H9 (cell line): ENCODE measurements at regions not wholly inside any gene's neighbourhood (a gene's known extent, or its start where the extent isn't known, plus 50 kb on each side); places are given as distances from the start of the nearest gene placed in this dataset.

Experiments
- DNase-seq: peaks from one replicate; pipeline ENCODE4 v3.0.0-alpha.2; 2017
- H2AFZ ChIP-seq: one replicate; pipeline ENCODE4 v1.6.1; 2013; ENCODE audit warnings: mild to moderate bottlenecking, low read length, control low read depth, moderate library complexity
- H2AK5ac ChIP-seq: 2 replicates; pipeline ENCODE4 v1.6.1; 2013; ENCODE audit warnings: low read length, control low read depth, mixed read lengths; ENCODE audit not compliant: insufficient read length
- H2BK120ac ChIP-seq: one replicate; pipeline ENCODE4 v1.6.1; 2013; ENCODE audit warnings: low read depth, mild to moderate bottlenecking, low read length, control low read depth, inconsistent platforms; ENCODE audit not compliant: poor library complexity, severe bottlenecking
- H2BK12ac ChIP-seq: 2 replicates; pipeline ENCODE4 v1.6.1; 2013; ENCODE audit warnings: low read length, control low read depth, mixed read lengths, low read depth; ENCODE audit not compliant: insufficient read length
- H2BK15ac ChIP-seq: 2 replicates; pipeline ENCODE4 v1.6.1; 2013; ENCODE audit warnings: low read depth, low read length, control low read depth
- H2BK20ac ChIP-seq: one replicate; pipeline ENCODE4 v1.6.1; 2013; ENCODE audit warnings: low read depth, mild to moderate bottlenecking, low read length, control low read depth, inconsistent platforms; ENCODE audit not compliant: poor library complexity, severe bottlenecking
- H2BK5ac ChIP-seq: 2 replicates; pipeline ENCODE4 v1.6.1; 2013; ENCODE audit warnings: low read length, control low read depth, mixed read lengths; ENCODE audit not compliant: insufficient read length
- H3K14ac ChIP-seq: 2 replicates; pipeline ENCODE4 v1.6.1; 2013; ENCODE audit warnings: low read length, control low read depth; ENCODE audit not compliant: insufficient read depth
- H3K18ac ChIP-seq: 2 replicates; pipeline ENCODE4 v1.6.1; 2013; ENCODE audit warnings: low read depth, mild to moderate bottlenecking, mixed read lengths, low read length, control low read depth; ENCODE audit not compliant: insufficient read length
- H3K23ac ChIP-seq: 2 replicates; pipeline ENCODE4 v1.6.1; 2013; ENCODE audit warnings: low read length, control low read depth, mixed read lengths, low read depth; ENCODE audit not compliant: insufficient read length
- H3K23me2 ChIP-seq: 2 replicates; pipeline ENCODE4 v1.6.1; 2013; ENCODE audit warnings: low read depth, mild to moderate bottlenecking, mixed read lengths, low read length, control low read depth; ENCODE audit not compliant: insufficient read length, poor library complexity, severe bottlenecking
- H3K27ac ChIP-seq: 2 replicates; pipeline ENCODE4 v1.5.1; 2013; ENCODE audit warnings: low read length, control low read depth, mixed read lengths, low read depth; ENCODE audit not compliant: insufficient read length
- H3K27me3 ChIP-seq: 2 replicates; pipeline ENCODE4 v1.6.1; 2013; ENCODE audit warnings: low read length, control low read depth, inconsistent platforms; ENCODE audit not compliant: insufficient read depth
- H3K4ac ChIP-seq: 2 replicates; pipeline ENCODE4 v1.6.1; 2013; ENCODE audit warnings: low read depth, mild to moderate bottlenecking, control low read depth, inconsistent platforms, low read length, moderate library complexity
- H3K4me1 ChIP-seq: 2 replicates; pipeline ENCODE4 v1.6.1; 2013; ENCODE audit warnings: low read length, control low read depth, inconsistent platforms; ENCODE audit not compliant: insufficient read depth
- H3K4me2 ChIP-seq: 2 replicates; pipeline ENCODE4 v1.6.1; 2013; ENCODE audit warnings: low read length, control low read depth, mixed read lengths; ENCODE audit not compliant: insufficient read length, insufficient read depth
- H3K56ac ChIP-seq: 2 replicates; pipeline ENCODE4 v1.6.1; 2013; ENCODE audit warnings: low read depth, mild to moderate bottlenecking, mixed read lengths, low read length, control low read depth; ENCODE audit not compliant: insufficient read length
- H3K79me1 ChIP-seq: 2 replicates; pipeline ENCODE4 v1.6.1; 2013; ENCODE audit warnings: low read depth, mild to moderate bottlenecking, moderate library complexity, low read length, control low read depth, inconsistent platforms; ENCODE audit not compliant: insufficient read depth, poor library complexity, severe bottlenecking
- H3K79me2 ChIP-seq: 2 replicates; pipeline ENCODE4 v1.6.1; 2013; ENCODE audit warnings: low read length, control low read depth, inconsistent platforms; ENCODE audit not compliant: insufficient read depth
- H3K9ac ChIP-seq: 2 replicates; pipeline ENCODE4 v1.6.1; 2013; ENCODE audit warnings: low read length, control low read depth, mixed read lengths; ENCODE audit not compliant: insufficient read length; ENCODE audit errors: extremely low read depth
- H3K9me3 ChIP-seq: one replicate; pipeline ENCODE4 v1.6.1; 2013; ENCODE audit warnings: low read depth, low read length, inconsistent platforms; ENCODE audit not compliant: control insufficient read depth
- H3T11ph ChIP-seq: one replicate; pipeline ENCODE4 v1.6.1; 2013; ENCODE audit warnings: mild to moderate bottlenecking, low read length, control low read depth, inconsistent platforms
- H4K20me1 ChIP-seq: one replicate; pipeline ENCODE4 v1.6.1; 2013; ENCODE audit not compliant: control insufficient read depth, insufficient read length, insufficient read depth
- H4K5ac ChIP-seq: 2 replicates; pipeline ENCODE4 v1.6.1; 2013; ENCODE audit warnings: low read depth, mild to moderate bottlenecking, mixed read lengths, low read length, control low read depth; ENCODE audit not compliant: insufficient read length
- H4K8ac ChIP-seq: replicated peaks from 2 replicates; pipeline ENCODE4 v1.6.1; 2013; ENCODE audit warnings: low read length, control low read depth, mixed read lengths, low read depth; ENCODE audit not compliant: insufficient read length
- H4K91ac ChIP-seq: 2 replicates; pipeline ENCODE4 v1.6.1; 2013; ENCODE audit warnings: low read depth, mild to moderate bottlenecking, moderate library complexity, mixed read lengths, low read length, control low read depth; ENCODE audit not compliant: insufficient read length
- H3K27ac Mint-ChIP-seq, 3 experiments: 2 replicates in 2 of 3; 3 replicates in 1 of 3; pipeline ENCODE4 v1.8.0; 2020 to 2021; ENCODE audit warnings: mixed read lengths in 3 of 3, mild to moderate bottlenecking in 1 of 3, moderate library complexity in 1 of 3
- H3K27me3 Mint-ChIP-seq: 2 replicates; pipeline ENCODE4 v1.8.0; 2021; ENCODE audit warnings: low read depth, mild to moderate bottlenecking, moderate library complexity, mixed read lengths
- H3K36me3 Mint-ChIP-seq, 3 experiments: 2 replicates in 2 of 3; 3 replicates in 1 of 3; pipeline ENCODE4 v1.8.0; 2020 to 2021; ENCODE audit warnings: low read depth in 3 of 3, mixed read lengths in 3 of 3; ENCODE audit not compliant: insufficient read depth in 1 of 3
- H3K4me1 Mint-ChIP-seq, 2 experiments: 2 replicates each; pipeline ENCODE4 v1.8.0; 2020; ENCODE audit warnings: mixed read lengths in 2 of 2
- H3K4me3 Mint-ChIP-seq, 2 experiments: 2 replicates in 1 of 2; 3 replicates in 1 of 2; pipeline ENCODE4 v1.8.0; 2020 to 2021; ENCODE audit warnings: mild to moderate bottlenecking in 2 of 2, mixed read lengths in 2 of 2, moderate library complexity in 1 of 2
- H3K9me3 Mint-ChIP-seq, 2 experiments: 2 replicates in 1 of 2; 3 replicates in 1 of 2; pipeline ENCODE4 v1.8.0; 2020; ENCODE audit warnings: mild to moderate bottlenecking in 2 of 2, mixed read lengths in 2 of 2, moderate library complexity in 1 of 2
- WGBS: extraction: QIAGEN DNeasy Blood & Tissue Kit; methylation state at CpG from one replicate; pipeline ENCODE4 v1.1.7; 2013; ENCODE audit warnings: missing lambda C conversion rate, low lambda C conversion rate, mixed read lengths; ENCODE audit not compliant: insufficient read length; ENCODE audit errors: extremely low coverage; 5-methylcytosine and 5-hydroxymethylcytosine counted together
- TF ChIP-seq, protein P1 (sequence below): fragments of 200-600 bp; sonication (generic); conservative IDR thresholded peaks from 3 replicates; pipeline ENCODE4 v1.8.0; 2021; ENCODE audit warnings: antibody characterized with exemption, mild to moderate bottlenecking

DNA sequence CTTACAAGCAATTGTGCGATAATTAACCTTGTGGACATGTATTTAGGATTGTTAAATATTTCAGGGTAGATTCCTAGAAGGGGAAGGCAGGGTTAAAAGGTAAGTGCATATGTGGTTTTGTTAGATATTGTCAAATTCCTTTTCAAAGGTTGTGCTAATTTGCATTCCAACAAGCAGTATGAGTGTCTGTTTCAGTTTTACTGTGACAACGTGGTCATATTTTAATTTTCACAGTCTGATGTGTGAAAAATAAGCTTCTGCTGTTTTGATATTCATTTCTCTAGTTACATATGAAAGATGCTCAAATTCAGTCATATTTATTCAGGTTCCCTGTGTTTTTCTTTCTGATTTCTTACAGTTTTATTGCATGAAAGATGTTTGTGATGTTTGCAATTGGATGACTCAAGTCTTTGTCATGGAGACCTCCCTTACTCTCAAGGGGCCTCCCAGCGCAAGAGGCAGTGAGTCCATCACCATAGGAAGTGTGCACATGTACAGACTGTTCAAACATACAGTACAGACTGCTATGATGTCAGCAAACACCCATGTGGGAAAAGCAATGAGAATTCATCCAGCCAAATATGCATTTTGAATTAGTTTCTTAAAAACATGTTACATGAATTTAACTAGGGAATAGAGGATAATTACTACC, 310.8 kb downstream of the GALR1 start:
- peaks cover 0 to 7% of the 10 kb centered on the region in 2 experiments; a peak in 2 of 4 replicates for H3K4me1 Mint-ChIP-seq
- no peak overlapping the region for H3K27ac ChIP-seq
- H3K23me2 ChIP-seq: no peaks in the 10 kb centered on the region
- no peak overlapping the region for H2AFZ ChIP-seq
- H3K18ac ChIP-seq: no peak overlapping the region
- H4K5ac ChIP-seq: no peak overlapping the region
- TF ChIP-seq, protein P1, sequence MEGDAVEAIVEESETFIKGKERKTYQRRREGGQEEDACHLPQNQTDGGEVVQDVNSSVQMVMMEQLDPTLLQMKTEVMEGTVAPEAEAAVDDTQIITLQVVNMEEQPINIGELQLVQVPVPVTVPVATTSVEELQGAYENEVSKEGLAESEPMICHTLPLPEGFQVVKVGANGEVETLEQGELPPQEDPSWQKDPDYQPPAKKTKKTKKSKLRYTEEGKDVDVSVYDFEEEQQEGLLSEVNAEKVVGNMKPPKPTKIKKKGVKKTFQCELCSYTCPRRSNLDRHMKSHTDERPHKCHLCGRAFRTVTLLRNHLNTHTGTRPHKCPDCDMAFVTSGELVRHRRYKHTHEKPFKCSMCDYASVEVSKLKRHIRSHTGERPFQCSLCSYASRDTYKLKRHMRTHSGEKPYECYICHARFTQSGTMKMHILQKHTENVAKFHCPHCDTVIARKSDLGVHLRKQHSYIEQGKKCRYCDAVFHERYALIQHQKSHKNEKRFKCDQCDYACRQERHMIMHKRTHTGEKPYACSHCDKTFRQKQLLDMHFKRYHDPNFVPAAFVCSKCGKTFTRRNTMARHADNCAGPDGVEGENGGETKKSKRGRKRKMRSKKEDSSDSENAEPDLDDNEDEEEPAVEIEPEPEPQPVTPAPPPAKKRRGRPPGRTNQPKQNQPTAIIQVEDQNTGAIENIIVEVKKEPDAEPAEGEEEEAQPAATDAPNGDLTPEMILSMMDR: no peak
- no peak overlapping the region for H3K14ac ChIP-seq
- no peaks in the 10 kb centered on the region for H3K27me3 Mint-ChIP-seq
- H3K4me1 ChIP-seq: no peaks in the 10 kb centered on the region
- H3K4ac ChIP-seq: no peak overlapping the region
- H3T11ph ChIP-seq: no peak overlapping the region
- DNase-seq: no peak
- no peak overlapping the region for H3K4me2 ChIP-seq
- no peak overlapping the region for H4K8ac ChIP-seq
- no peak overlapping the region for H3K4me3 Mint-ChIP-seq
- H2BK20ac ChIP-seq: no peak overlapping the region
- no peak overlapping the region for H3K23ac ChIP-seq
- H2BK120ac ChIP-seq: no peak overlapping the region
- H3K79me1 ChIP-seq: no peaks in the 10 kb centered on the region
- no peaks in the 10 kb centered on the region for H3K36me3 Mint-ChIP-seq
- H3K27ac Mint-ChIP-seq: no peak overlapping the region
- no peak overlapping the region for H4K91ac ChIP-seq
- H2BK5ac ChIP-seq: no peak overlapping the region
- H3K9me3 ChIP-seq: no peaks in the 10 kb centered on the region
- H3K79me2 ChIP-seq: no peaks in the 10 kb centered on the region
- H2BK12ac ChIP-seq: no peak overlapping the region
- H3K56ac ChIP-seq: no peak overlapping the region
- H2AK5ac ChIP-seq: no peak overlapping the region
- H4K20me1 ChIP-seq: no peaks in the 10 kb centered on the region
- H3K9ac ChIP-seq: no peak overlapping the region
- H3K9me3 Mint-ChIP-seq: no peaks in the 10 kb centered on the region
- no CpG with 5 or more reads among the region's 3 CpGs for WGBS
- no peak overlapping the region for H2BK15ac ChIP-seq
- no peaks in the 10 kb centered on the region for H3K27me3 ChIP-seq
